H9 (cell line): ENCODE measurements at regions not wholly inside any gene's neighbourhood (a gene's known extent, or its start where the extent isn't known, plus 50 kb on each side); places are given as distances from the start of the nearest gene placed in this dataset.

Experiments used
- DNase-seq: peaks from one replicate; pipeline ENCODE4 v3.0.0-alpha.2; 2017
- H2AFZ ChIP-seq: one replicate; pipeline ENCODE4 v1.6.1; 2013; ENCODE audit warnings: mild to moderate bottlenecking, low read length, control low read depth, moderate library complexity
- H2AK5ac ChIP-seq: 2 replicates; pipeline ENCODE4 v1.6.1; 2013; ENCODE audit warnings: low read length, control low read depth, mixed read lengths; ENCODE audit not compliant: insufficient read length
- H2BK120ac ChIP-seq: one replicate; pipeline ENCODE4 v1.6.1; 2013; ENCODE audit warnings: low read depth, mild to moderate bottlenecking, low read length, control low read depth, inconsistent platforms; ENCODE audit not compliant: poor library complexity, severe bottlenecking
- H2BK12ac ChIP-seq: 2 replicates; pipeline ENCODE4 v1.6.1; 2013; ENCODE audit warnings: low read length, control low read depth, mixed read lengths, low read depth; ENCODE audit not compliant: insufficient read length
- H2BK15ac ChIP-seq: 2 replicates; pipeline ENCODE4 v1.6.1; 2013; ENCODE audit warnings: low read depth, low read length, control low read depth
- H2BK20ac ChIP-seq: one replicate; pipeline ENCODE4 v1.6.1; 2013; ENCODE audit warnings: low read depth, mild to moderate bottlenecking, low read length, control low read depth, inconsistent platforms; ENCODE audit not compliant: poor library complexity, severe bottlenecking
- H2BK5ac ChIP-seq: 2 replicates; pipeline ENCODE4 v1.6.1; 2013; ENCODE audit warnings: low read length, control low read depth, mixed read lengths; ENCODE audit not compliant: insufficient read length
- H3K14ac ChIP-seq: 2 replicates; pipeline ENCODE4 v1.6.1; 2013; ENCODE audit warnings: low read length, control low read depth; ENCODE audit not compliant: insufficient read depth
- H3K18ac ChIP-seq: 2 replicates; pipeline ENCODE4 v1.6.1; 2013; ENCODE audit warnings: low read depth, mild to moderate bottlenecking, mixed read lengths, low read length, control low read depth; ENCODE audit not compliant: insufficient read length
- H3K23ac ChIP-seq: 2 replicates; pipeline ENCODE4 v1.6.1; 2013; ENCODE audit warnings: low read length, control low read depth, mixed read lengths, low read depth; ENCODE audit not compliant: insufficient read length
- H3K23me2 ChIP-seq: 2 replicates; pipeline ENCODE4 v1.6.1; 2013; ENCODE audit warnings: low read depth, mild to moderate bottlenecking, mixed read lengths, low read length, control low read depth; ENCODE audit not compliant: insufficient read length, poor library complexity, severe bottlenecking
- H3K27ac ChIP-seq: 2 replicates; pipeline ENCODE4 v1.5.1; 2013; ENCODE audit warnings: low read length, control low read depth, mixed read lengths, low read depth; ENCODE audit not compliant: insufficient read length
- H3K27me3 ChIP-seq: 2 replicates; pipeline ENCODE4 v1.6.1; 2013; ENCODE audit warnings: low read length, control low read depth, inconsistent platforms; ENCODE audit not compliant: insufficient read depth
- H3K4ac ChIP-seq: 2 replicates; pipeline ENCODE4 v1.6.1; 2013; ENCODE audit warnings: low read depth, mild to moderate bottlenecking, control low read depth, inconsistent platforms, low read length, moderate library complexity
- H3K4me1 ChIP-seq: 2 replicates; pipeline ENCODE4 v1.6.1; 2013; ENCODE audit warnings: low read length, control low read depth, inconsistent platforms; ENCODE audit not compliant: insufficient read depth
- H3K4me2 ChIP-seq: 2 replicates; pipeline ENCODE4 v1.6.1; 2013; ENCODE audit warnings: low read length, control low read depth, mixed read lengths; ENCODE audit not compliant: insufficient read length, insufficient read depth
- H3K56ac ChIP-seq: 2 replicates; pipeline ENCODE4 v1.6.1; 2013; ENCODE audit warnings: low read depth, mild to moderate bottlenecking, mixed read lengths, low read length, control low read depth; ENCODE audit not compliant: insufficient read length
- H3K79me1 ChIP-seq: 2 replicates; pipeline ENCODE4 v1.6.1; 2013; ENCODE audit warnings: low read depth, mild to moderate bottlenecking, moderate library complexity, low read length, control low read depth, inconsistent platforms; ENCODE audit not compliant: insufficient read depth, poor library complexity, severe bottlenecking
- H3K79me2 ChIP-seq: 2 replicates; pipeline ENCODE4 v1.6.1; 2013; ENCODE audit warnings: low read length, control low read depth, inconsistent platforms; ENCODE audit not compliant: insufficient read depth
- H3K9ac ChIP-seq: 2 replicates; pipeline ENCODE4 v1.6.1; 2013; ENCODE audit warnings: low read length, control low read depth, mixed read lengths; ENCODE audit not compliant: insufficient read length; ENCODE audit errors: extremely low read depth
- H3K9me3 ChIP-seq: one replicate; pipeline ENCODE4 v1.6.1; 2013; ENCODE audit warnings: low read depth, low read length, inconsistent platforms; ENCODE audit not compliant: control insufficient read depth
- H3T11ph ChIP-seq: one replicate; pipeline ENCODE4 v1.6.1; 2013; ENCODE audit warnings: mild to moderate bottlenecking, low read length, control low read depth, inconsistent platforms
- H4K20me1 ChIP-seq: one replicate; pipeline ENCODE4 v1.6.1; 2013; ENCODE audit not compliant: control insufficient read depth, insufficient read length, insufficient read depth
- H4K5ac ChIP-seq: 2 replicates; pipeline ENCODE4 v1.6.1; 2013; ENCODE audit warnings: low read depth, mild to moderate bottlenecking, mixed read lengths, low read length, control low read depth; ENCODE audit not compliant: insufficient read length
- H4K8ac ChIP-seq: replicated peaks from 2 replicates; pipeline ENCODE4 v1.6.1; 2013; ENCODE audit warnings: low read length, control low read depth, mixed read lengths, low read depth; ENCODE audit not compliant: insufficient read length
- H4K91ac ChIP-seq: 2 replicates; pipeline ENCODE4 v1.6.1; 2013; ENCODE audit warnings: low read depth, mild to moderate bottlenecking, moderate library complexity, mixed read lengths, low read length, control low read depth; ENCODE audit not compliant: insufficient read length
- H3K27ac Mint-ChIP-seq, 3 experiments: 2 replicates in 2 of 3; 3 replicates in 1 of 3; pipeline ENCODE4 v1.8.0; 2020 to 2021; ENCODE audit warnings: mixed read lengths in 3 of 3, mild to moderate bottlenecking in 1 of 3, moderate library complexity in 1 of 3
- H3K27me3 Mint-ChIP-seq: 2 replicates; pipeline ENCODE4 v1.8.0; 2021; ENCODE audit warnings: low read depth, mild to moderate bottlenecking, moderate library complexity, mixed read lengths
- H3K36me3 Mint-ChIP-seq, 3 experiments: 2 replicates in 2 of 3; 3 replicates in 1 of 3; pipeline ENCODE4 v1.8.0; 2020 to 2021; ENCODE audit warnings: low read depth in 3 of 3, mixed read lengths in 3 of 3; ENCODE audit not compliant: insufficient read depth in 1 of 3
- H3K4me1 Mint-ChIP-seq, 2 experiments: 2 replicates each; pipeline ENCODE4 v1.8.0; 2020; ENCODE audit warnings: mixed read lengths in 2 of 2
- H3K4me3 Mint-ChIP-seq, 2 experiments: 2 replicates in 1 of 2; 3 replicates in 1 of 2; pipeline ENCODE4 v1.8.0; 2020 to 2021; ENCODE audit warnings: mild to moderate bottlenecking in 2 of 2, mixed read lengths in 2 of 2, moderate library complexity in 1 of 2
- H3K9me3 Mint-ChIP-seq, 2 experiments: 2 replicates in 1 of 2; 3 replicates in 1 of 2; pipeline ENCODE4 v1.8.0; 2020; ENCODE audit warnings: mild to moderate bottlenecking in 2 of 2, mixed read lengths in 2 of 2, moderate library complexity in 1 of 2
- CTCF ChIP-seq: fragments of 200-600 bp; sonication (generic); conservative IDR thresholded peaks from 3 replicates; pipeline ENCODE4 v1.8.0; 2021; ENCODE audit warnings: antibody characterized with exemption, mild to moderate bottlenecking
- WGBS: extraction: QIAGEN DNeasy Blood & Tissue Kit; methylation state at CpG from one replicate; pipeline ENCODE4 v1.1.7; 2013; ENCODE audit warnings: missing lambda C conversion rate, low lambda C conversion rate, mixed read lengths; ENCODE audit not compliant: insufficient read length; ENCODE audit errors: extremely low coverage; 5-methylcytosine and 5-hydroxymethylcytosine counted together

- Histone ChIP-seq H4K91ac (no peak overlapping the region), H3K23ac (no peak overlapping the region), H3K79me1 (no peaks in the 10 kb centered on the region), H3K9me3 (no peaks in the 10 kb centered on the region), H3K27ac (no peak overlapping the region), H3K56ac (no peak overlapping the region), H4K5ac (no peak overlapping the region), H3T11ph (no peak overlapping the region), H3K4me1 (no peaks in the 10 kb centered on the region), H4K20me1 (no peaks in the 10 kb centered on the region), H3K23me2 (no peaks in the 10 kb centered on the region), H3K4ac (no peak overlapping the region), H3K79me2 (no peaks in the 10 kb centered on the region), H2BK120ac (no peak overlapping the region), H2AK5ac (no peak overlapping the region), H2BK15ac (no peak overlapping the region), H2BK12ac (no peak overlapping the region), H3K27me3 (no peaks in the 10 kb centered on the region), H2BK5ac (no peak overlapping the region), H3K4me2 (no peak overlapping the region), H3K14ac (no peak overlapping the region), H2BK20ac (no peak overlapping the region), H3K18ac (no peak overlapping the region), H3K9ac (no peak overlapping the region), H2AFZ (no peak overlapping the region), H4K8ac (no peak overlapping the region)
- Mint-ChIP-seq H3K4me3 (no peak overlapping the region), H3K27me3 (no peaks in the 10 kb centered on the region), H3K4me1 (no peaks in the 10 kb centered on the region), H3K27ac (no peak overlapping the region), H3K9me3 (no peaks in the 10 kb centered on the region), H3K36me3 (no peaks in the 10 kb centered on the region)
- no CpG with 5 or more reads among the region's 1 CpG for whole genome bisulfite sequencing
- DNase-seq, result no peak
- peak; percentile 29; the same call in 1 of the 3 replicates for TF ChIP-seq CTCF
Observed at GRCh38 chr13:60957816-60958215, 457.8 kb downstream of the PCDH20 start.
